NCI-H460 (cell line): ENCODE measurements at regions not wholly inside any gene's neighbourhood (a gene's known extent, or its start where the extent isn't known, plus 50 kb on each side); places are given as distances from the start of the nearest gene placed in this dataset.

Experiments used
- DNase-seq: peaks from one replicate; pipeline ENCODE4 v3.0.0-alpha.2; 2016; ENCODE audit warnings: low read depth; ENCODE audit errors: extremely low read depth

GRCh38 chr4:26131711-26132110 is 189.1 kb upstream of the RBPJ start:
- no peak for DNase-seq

GRCh38 chr4:26132858-26133257 is 188.0 kb upstream of the RBPJ start:
- DNase-seq, result no peak

- no peak for DNase-seq
Observed at GRCh38 chr4:26133840-26134239, 187.0 kb upstream of the RBPJ start.

- no peak for DNase-seq
Observed at GRCh38 chr4:26135331-26135730, 185.5 kb upstream of the RBPJ start.

GRCh38 chr4:26136615-26137014 is 184.2 kb upstream of the RBPJ start:
- no peak for DNase-seq

- DNase-seq, result no peak
Observed at GRCh38 chr4:26137288-26137687, 183.5 kb upstream of the RBPJ start.

GRCh38 chr4:26139310-26139924 is 181.4 kb upstream of the RBPJ start:
- DNase-seq, result no peak

GRCh38 chr4:26140150-26140898 is 180.5 kb upstream of the RBPJ start:
- no peak for DNase-seq

- DNase-seq, result no peak
Observed at GRCh38 chr4:26141051-26141721, 179.6 kb upstream of the RBPJ start.

GRCh38 chr4:26141911-26142638 is 178.7 kb upstream of the RBPJ start:
- DNase-seq, result no peak

- no peak for DNase-seq
Observed at GRCh38 chr4:26144526-26145155, 176.2 kb upstream of the RBPJ start.

- DNase-seq, result no peak
Observed at GRCh38 chr4:26145212-26145611, 175.6 kb upstream of the RBPJ start.

- no peak for DNase-seq
Observed at GRCh38 chr4:26148927-26149326, 171.9 kb upstream of the RBPJ start.

- DNase-seq, result no peak
Observed at GRCh38 chr4:26150948-26151347, 169.9 kb upstream of the RBPJ start.

- no peak for DNase-seq
Observed at GRCh38 chr4:26151615-26152014, 169.2 kb upstream of the RBPJ start.

GRCh38 chr4:26152056-26152455 is 168.8 kb upstream of the RBPJ start:
- no peak for DNase-seq

GRCh38 chr4:26157541-26157940 is 163.3 kb upstream of the RBPJ start:
- DNase-seq, result no peak

GRCh38 chr4:26160591-26160990 is 160.2 kb upstream of the RBPJ start:
- DNase-seq, result no peak

GRCh38 chr4:26161030-26161824 is 159.6 kb upstream of the RBPJ start:
- DNase-seq, result no peak

GRCh38 chr4:26162101-26162500 is 158.7 kb upstream of the RBPJ start:
- DNase-seq, result no peak
